DMS79 (cell line): ENCODE measurements at regions not wholly inside any gene's neighbourhood (a gene's known extent, or its start where the extent isn't known, plus 50 kb on each side); places are given as distances from the start of the nearest gene placed in this dataset.

Experiments
- DNase-seq: peaks from one replicate; lab custom pipeline; 2025; lab: John Stamatoyannopoulos, UW

- no peak for DNase-seq
Observed at GRCh38 chr6:54010340-54011276, 100.6 kb upstream of the MLIP start.

GRCh38 chr6:54011277-54011648 lies 100.0 kb upstream of the MLIP start:
- no peak for DNase-seq

DNA sequence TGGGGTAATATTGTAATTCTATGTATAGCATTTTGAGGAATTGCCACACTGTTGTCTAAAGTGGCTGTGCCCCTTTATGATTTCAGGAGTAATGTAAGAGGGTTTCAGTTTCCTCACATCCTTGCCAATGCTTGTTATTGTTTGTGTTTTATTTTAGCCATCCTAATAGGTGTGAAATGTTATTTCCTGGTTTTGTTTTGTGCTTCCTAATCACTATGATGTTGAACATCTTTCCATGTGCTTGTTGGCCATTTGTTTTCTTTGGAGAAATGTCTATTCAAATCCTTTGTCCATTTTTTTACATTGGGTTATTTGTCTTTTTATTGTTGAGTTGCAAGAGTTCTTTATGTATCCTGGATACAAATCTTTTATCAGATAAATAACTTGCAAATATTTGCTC lies 97.3 kb upstream of the MLIP start:
- no peak for DNase-seq

DNA sequence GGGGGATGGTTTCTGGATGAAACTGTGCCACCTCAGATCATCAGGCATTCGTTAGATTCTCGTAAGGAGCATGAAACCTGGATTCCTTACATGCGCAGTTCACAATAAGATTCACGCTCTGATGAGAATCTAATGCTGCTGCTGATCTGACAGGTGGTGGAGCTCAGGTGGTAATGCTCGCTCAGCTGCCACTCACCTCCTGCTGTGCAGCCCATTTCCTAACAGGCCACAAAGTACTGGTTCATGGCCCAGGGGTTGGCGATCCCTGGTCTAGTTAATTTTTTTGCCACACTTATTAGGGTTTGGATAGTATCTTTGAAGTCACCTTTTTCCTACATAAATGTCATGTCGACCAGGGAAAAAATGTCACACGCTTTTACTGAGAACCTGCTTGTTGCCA lies 96.8 kb upstream of the MLIP start:
- DNase-seq: no peak

DNA sequence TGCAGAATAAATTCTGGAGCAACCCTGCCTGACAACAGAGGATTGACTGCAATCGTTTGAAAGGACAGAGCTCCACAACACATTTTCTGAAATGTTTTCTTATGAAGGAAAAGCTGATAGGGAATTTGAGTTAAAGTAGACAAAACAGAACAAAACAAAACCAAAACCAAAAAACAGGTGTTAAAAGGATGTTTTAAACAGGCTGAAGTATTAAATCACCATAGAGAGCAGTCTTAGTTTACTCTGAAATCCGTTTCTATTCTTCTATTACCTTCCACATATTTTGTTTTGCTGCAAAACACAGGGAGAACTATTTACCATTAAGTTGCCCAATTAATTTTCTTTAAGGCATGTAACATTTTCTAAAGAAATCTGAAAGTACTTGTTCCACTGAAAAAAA lies 93.4 kb upstream of the MLIP start:
- DNase-seq: no peak

GRCh38 chr6:54018722-54019121 lies 92.5 kb upstream of the MLIP start:
- DNase-seq: no peak

DNA sequence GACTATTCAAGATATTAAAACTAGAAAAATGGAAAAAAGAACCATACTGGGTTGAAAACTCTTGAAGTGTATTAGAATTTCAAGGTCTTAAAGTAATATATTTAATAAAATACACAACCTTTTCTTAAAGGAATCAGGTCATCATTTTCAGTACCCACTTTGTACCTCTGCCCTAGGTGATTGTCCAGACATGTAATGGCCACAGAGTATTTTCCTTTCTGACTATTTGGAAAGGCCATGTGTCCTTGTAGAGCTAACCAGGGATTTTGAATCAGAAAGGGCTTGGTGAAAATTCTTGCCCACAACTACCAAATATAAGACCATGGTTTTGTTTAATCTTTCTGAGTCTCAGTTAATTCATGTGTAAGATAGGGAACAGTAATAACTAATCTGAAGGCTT lies 91.4 kb upstream of the MLIP start:
- no peak for DNase-seq

- DNase-seq: no peak
Observed at GRCh38 chr6:54020334-54020733, 90.9 kb upstream of the MLIP start.

- no peak for DNase-seq
Observed at GRCh38 chr6:54026652-54027400, 84.4 kb upstream of the MLIP start.

- DNase-seq: no peak
Observed at GRCh38 chr6:54028170-54028569, 83.1 kb upstream of the MLIP start.

GRCh38 chr6:54029187-54029586 lies 82.1 kb upstream of the MLIP start:
- no peak for DNase-seq

- DNase-seq: no peak
Observed at GRCh38 chr6:54031169-54031568, 80.1 kb upstream of the MLIP start.

DNA sequence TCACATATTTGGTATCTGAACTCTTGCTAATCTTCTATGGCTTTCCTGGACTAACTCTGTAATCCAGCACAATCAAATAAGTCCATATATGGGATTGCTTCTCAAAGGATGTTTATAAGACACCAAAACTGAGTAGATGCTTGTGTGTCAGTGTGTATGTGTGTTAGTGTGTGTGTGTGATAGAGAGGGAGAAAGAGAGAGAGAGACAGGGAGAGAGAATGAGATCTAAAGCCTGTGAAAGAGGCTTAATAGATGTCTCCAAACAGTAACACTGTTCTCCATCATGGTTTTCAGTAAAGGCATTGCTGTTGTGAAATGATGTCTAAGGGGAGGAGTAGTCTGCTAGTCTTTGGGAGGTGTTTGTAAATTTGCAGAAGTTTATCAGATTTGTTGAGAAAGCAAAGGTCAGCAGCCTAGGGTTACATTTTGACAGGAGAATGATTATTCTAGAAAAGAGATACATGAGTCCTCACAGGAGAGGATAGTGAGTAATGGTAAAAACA lies 73.9 kb upstream of the MLIP start:
- no peak for DNase-seq

DNA sequence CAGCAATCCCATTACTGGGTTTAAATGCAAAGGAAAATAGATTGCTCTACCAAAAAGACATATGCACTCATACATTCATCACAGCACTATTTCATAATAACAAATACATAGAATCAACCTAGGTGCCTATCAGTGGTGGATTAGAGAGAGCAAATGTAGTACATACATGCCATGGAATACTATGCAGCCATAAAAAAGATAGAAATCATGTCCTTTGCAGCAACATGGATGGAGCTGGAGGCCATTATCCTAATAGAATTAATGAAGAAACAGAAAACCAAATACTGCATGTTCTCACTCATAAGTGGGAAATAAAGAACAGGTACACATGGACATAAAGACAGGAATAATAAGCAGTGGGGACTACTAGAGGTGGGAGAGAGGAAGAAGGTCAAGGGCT lies 70.7 kb upstream of the MLIP start:
- no peak for DNase-seq

DNA sequence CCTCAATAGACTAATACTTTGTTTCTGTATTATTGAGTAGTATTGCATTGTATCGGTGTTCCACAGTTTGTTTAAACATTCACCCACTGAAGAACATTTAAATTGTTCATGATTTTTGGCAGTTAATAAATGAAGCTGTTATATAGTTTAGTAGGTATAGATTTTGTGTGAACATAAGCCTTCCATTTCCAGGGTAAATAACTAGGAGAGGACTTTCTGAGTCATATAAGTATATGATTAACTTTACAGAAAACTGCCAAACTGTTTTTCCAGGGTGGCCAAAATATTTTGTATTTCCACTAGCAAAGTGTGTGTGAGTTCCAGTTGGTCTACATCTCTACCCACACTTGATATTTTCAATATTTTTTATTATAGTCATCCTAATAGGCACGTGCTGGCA lies 70.0 kb upstream of the MLIP start:
- no peak for DNase-seq

DNA sequence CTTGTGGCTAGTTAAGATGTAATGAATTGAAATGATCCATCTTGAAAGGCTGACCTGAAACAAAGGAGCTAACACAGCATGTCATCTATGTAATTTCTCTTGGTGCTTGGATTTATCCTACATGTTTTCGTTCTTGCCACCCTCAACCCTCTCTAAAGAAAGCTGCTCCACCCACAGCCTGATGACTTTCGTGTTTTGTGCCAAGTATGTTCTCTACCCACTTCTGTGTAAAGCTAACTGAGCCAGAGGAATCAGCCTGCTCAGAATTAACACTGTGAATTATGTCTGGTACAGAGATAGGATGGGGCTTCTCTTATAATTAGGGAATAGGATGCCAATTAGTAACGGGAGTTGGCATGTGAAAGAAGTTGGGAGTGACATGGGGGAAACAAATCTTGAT lies 67.9 kb upstream of the MLIP start:
- no peak for DNase-seq

DNA sequence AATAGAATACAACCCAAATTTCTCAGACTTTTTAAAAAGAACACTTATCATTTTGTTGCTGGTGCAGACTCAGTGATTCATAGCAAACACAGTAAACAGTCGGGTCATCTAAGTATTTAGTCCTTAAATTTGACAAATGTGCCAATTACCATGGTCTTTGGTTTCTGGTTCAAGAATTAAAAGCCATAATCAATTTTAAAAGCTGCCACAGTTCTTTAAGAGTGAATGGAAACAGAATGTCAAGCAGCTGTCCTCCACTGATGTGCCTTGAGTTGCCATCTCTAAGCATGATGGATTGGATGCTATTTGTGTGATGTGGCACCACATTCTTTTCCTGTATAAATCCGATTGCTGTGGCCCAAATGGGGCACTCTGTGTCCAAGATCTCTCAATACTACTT lies 67.2 kb upstream of the MLIP start:
- DNase-seq: no peak

GRCh38 chr6:54048782-54049181 lies 62.5 kb upstream of the MLIP start:
- DNase-seq: no peak

- no peak for DNase-seq
Observed at GRCh38 chr6:54050750-54051149, 60.5 kb upstream of the MLIP start.

DNA sequence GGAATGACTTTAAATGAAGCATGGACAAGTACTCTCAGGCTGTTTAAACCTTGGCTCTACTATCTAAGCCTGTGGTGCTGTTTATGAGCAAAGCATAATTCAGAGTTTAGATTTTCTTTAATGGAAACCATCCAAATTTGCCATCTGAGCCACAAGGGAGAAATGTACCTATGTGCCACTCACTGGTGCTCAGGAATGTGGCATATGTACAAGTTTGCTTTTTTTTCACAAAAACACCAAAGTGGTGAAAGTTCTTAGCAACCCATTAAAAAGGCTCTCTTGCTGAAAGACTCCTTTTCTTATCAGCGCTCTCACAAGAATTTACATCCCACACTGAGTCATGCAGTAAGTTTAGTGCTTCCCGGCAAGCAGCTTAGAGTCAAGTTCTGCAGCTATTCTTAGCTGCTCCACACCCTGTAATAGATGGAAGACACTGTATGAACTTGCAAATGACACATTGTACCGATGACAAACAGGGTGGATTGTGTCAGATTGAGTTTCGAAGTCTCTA lies 57.3 kb upstream of the MLIP start:
- DNase-seq: peak; percentile 95

DNA sequence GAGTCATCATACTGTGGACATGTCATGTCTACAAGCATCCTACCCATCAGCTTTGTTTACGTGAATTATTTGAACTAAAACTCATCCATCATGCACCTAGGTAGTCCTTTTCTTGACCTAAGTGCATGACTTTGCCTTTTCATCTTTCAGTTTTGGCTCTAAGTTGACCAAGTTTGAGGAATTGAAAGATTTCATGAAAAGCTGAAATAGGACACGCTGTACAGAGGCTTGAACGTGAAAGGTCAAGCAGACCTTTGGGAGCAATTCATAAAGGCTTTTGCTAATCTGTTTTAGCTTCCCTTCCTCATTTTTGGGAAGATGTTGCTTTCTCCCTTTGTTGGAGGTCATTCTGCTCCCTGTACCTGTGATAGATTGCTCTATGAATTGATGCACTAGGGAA lies 55.1 kb upstream of the MLIP start:
- no peak for DNase-seq

- DNase-seq: no peak
Observed at GRCh38 chr6:54057058-54057457, 54.2 kb upstream of the MLIP start.

GRCh38 chr6:54058236-54058635 lies 53.0 kb upstream of the MLIP start:
- DNase-seq: no peak
